ENCODE measurements at regions not wholly inside any gene's neighbourhood (a gene's known extent, or its start where the extent isn't known, plus 50 kb on each side); places are given as distances from the start of the nearest gene placed in this dataset.
"Not testable (repeated sequence)": the region's sequence is repeated elsewhere in the genome, so short reads cannot be mapped to it uniquely, and the experiment has no call there.

DNA sequence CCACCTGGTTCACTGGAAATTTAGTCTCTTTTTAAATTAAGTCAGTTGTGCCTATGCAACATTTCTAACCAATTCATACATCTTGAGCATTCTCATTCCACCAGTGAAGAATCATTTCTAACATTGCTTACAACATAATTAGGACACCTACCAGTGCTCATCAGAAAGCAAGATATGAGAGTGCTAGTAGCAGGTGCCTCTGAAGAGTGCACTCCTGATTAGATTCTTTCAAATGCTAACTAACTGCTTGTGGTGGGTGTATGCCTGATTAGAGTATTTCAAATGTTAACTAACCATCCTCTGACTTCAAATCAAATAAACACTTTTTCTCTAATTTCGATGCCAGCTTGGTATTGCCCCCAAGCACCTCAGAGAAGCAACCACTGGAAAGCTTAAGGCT lies 124.3 kb upstream of the DNAJC10 start:
- in situ Hi-C loops (cut with HindIII; ENCODE audit: low pct_ligation_motif_present, low pct_unique_long_range_greater_than_20kb, low sequenced_read_pairs), result no loop called here
- DNase-seq, result no peak

DNA sequence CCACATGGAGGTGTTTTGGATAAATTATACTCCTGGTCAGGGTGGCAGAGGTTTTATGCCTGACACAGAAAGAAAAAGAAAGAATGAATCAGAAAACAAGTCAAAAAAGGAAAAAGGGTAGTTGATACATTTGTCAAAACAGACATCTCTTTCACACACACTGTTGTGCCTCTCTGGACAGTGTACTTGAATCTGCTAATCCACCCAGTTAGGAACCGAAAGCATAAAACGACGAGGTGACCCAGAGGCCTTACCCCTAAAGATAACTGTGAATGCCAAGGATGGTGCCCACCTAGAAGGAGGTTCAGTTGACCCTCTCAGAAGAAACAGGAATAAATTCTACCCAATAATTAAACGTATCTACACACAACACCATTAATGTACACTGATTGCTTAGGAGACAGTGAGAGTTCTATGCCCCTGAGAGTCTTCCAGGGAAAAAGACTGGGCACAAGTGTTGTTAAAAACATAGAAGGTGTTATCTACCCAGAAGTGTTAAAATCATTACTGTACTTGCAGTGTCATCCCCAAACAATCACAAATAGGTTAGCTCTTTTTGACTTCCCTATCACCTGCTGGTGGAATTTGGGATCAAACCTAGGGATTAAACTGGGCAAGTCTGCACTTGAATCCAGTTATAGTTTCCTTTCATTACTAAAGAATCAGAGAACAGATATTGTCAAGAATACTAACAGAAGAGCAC lies 123.2 kb upstream of the DNAJC10 start:
- in situ Hi-C loops (cut with HindIII; ENCODE audit: low pct_ligation_motif_present, low pct_unique_long_range_greater_than_20kb, low sequenced_read_pairs), result no loop called here

DNA sequence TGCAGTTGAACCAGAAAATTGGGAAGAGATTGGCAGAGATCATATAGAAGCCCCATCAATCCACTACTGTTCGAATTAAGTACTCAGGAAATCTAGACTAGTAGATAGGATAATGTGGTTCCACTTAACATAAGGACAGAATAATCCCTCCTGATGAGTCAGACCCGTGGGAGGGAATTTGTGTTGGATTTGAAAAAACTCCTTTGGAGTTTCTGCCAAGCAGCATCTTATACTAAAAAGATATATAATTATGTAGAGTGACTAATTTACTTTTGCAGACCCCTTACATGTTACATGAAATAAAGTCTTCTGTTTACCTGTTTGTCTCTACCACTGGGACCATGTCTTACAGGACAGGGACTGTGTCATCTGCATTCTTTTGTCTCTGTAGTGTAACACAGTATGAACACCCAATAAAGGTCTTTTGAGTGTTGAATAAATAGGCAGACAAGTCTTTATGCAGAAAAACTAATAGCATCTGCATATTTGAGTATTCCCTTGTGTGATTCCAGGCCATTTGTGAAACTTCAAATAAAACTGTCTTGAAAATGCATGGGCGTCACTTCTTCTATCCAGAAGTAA lies 122.6 kb upstream of the DNAJC10 start:
- in situ Hi-C loops (cut with HindIII; ENCODE audit: low pct_ligation_motif_present, low pct_unique_long_range_greater_than_20kb, low sequenced_read_pairs), result no loop called here

More for the DNA sequence above, 123.2 kb upstream of the DNAJC10 start:
- no peak for DNase-seq

DNA sequence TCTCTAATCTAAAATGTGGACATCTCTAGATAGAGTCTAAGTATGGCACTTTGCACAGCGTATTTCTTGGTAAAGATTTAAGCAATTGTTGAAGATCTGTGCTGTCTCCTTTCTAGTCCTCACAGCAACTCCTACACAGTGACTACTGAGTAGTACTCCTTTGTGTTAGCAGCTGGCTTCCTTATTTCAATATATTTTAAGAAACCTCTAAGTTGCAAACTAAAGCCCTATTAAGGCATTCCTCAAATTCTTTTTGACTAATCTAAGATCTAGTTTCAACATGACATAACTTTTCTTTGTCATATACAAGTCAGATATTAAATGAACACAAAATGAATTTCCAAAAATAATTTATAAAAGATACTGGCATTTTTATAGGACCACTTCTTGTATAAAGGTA lies 121.8 kb upstream of the DNAJC10 start:
- DNase-seq, result no peak
- in situ Hi-C loops (cut with HindIII; ENCODE audit: low pct_ligation_motif_present, low pct_unique_long_range_greater_than_20kb, low sequenced_read_pairs), result no loop called here

More for the DNA sequence above, 122.6 kb upstream of the DNAJC10 start:
- DNase-seq, result peak; percentile 16

DNA sequence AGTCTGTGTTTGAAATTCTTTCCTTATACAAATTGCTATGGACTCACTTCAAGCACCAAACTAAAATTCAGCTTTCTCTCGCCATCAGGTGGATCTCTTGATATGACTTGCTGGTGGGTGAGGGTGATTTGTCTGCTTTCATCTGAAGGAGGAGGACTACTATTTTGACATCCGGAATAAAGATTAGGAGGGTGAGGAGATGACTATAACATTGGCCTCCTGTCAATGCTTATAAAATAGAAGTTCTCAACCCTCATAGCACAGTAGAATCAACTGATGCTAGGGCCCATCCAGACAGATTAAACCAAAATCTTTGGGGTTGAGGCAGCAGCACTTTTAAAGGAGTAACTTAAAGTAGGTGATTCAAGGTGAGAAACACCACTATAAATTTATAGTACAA lies 120.4 kb upstream of the DNAJC10 start:
- in situ Hi-C loops (cut with HindIII; ENCODE audit: low pct_ligation_motif_present, low pct_unique_long_range_greater_than_20kb, low sequenced_read_pairs), result no loop called here
- DNase-seq, result no peak

DNA sequence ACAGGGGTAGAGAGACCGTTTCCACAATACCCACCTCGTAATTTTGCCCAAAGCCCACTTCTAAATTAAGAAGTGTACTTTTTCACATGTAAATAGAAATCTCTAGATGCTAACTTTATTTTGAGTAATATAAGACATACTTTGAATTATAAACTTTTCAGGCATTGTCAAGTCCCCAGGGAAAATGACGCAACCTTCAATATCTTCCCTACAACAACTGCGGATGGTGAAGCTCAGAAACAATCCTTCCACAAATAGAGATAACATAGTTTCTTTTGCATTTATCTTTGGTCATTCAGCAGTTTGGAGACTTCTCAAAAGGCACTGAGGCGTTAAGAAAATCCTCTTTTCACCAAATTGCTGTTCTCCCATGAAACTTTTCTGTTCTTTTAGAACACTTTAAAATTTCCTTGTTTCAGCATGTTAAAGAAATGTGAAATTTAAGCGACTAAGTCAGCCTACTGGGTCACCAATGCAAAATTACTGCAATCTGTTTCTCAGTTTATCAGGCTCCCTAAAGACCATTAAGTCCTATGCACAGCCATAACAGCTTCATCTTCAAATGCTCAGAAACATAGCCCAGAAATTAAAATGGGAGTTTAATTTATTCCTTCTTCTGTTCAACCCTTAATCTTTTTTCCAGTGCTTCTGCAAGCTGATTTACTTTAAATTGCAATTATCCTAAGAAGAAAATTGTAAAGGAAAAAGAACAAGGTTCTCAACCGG lies 118.3 kb upstream of the DNAJC10 start:
- DNase-seq, result no peak
- in situ Hi-C loops (cut with HindIII; ENCODE audit: low pct_ligation_motif_present, low pct_unique_long_range_greater_than_20kb, low sequenced_read_pairs), result no loop called here

DNA sequence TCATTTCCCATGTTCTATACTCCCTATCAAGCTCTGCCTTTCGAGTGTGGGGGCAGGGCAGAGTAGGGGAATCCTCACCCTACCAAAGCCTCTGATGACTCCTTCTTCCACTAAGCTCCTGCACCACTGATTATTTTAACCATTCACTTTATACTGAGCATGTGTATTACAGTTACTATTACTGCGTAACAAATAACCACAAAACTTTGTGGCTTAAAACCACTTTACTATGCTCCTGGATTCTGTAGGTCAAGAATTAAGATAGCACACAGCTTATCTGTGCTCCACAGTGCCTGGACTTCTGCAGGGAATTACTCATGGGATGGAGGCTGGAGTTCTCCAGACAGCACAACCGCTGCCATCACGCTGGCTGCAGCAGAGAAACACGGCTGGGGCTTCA lies 117.4 kb upstream of the DNAJC10 start:
- in situ Hi-C loops (cut with HindIII; ENCODE audit: low pct_ligation_motif_present, low pct_unique_long_range_greater_than_20kb, low sequenced_read_pairs), result no loop called here
- DNase-seq, result no peak

DNA sequence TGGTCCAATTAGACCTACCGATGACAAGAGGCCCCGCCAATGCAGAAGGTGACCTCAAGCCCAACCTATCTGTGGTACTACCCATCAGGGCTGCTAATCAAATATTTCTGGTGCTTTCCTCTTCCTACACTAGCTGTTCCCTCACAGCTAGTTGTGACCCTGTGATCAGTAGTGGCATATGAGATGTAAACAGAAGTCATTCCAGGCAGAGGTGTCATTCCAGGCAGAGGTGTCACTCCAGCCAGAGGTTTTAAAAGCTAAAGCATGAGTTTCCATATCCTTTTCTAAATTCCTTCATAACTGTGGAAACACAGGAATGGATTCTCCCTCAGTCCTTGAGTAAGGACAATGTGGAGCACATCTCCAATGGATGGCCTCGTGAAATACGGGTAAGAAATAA lies 110.9 kb upstream of the DNAJC10 start:
- in situ Hi-C loops (cut with HindIII; ENCODE audit: low pct_ligation_motif_present, low pct_unique_long_range_greater_than_20kb, low sequenced_read_pairs), result no loop called here
- DNase-seq, result no peak

DNA sequence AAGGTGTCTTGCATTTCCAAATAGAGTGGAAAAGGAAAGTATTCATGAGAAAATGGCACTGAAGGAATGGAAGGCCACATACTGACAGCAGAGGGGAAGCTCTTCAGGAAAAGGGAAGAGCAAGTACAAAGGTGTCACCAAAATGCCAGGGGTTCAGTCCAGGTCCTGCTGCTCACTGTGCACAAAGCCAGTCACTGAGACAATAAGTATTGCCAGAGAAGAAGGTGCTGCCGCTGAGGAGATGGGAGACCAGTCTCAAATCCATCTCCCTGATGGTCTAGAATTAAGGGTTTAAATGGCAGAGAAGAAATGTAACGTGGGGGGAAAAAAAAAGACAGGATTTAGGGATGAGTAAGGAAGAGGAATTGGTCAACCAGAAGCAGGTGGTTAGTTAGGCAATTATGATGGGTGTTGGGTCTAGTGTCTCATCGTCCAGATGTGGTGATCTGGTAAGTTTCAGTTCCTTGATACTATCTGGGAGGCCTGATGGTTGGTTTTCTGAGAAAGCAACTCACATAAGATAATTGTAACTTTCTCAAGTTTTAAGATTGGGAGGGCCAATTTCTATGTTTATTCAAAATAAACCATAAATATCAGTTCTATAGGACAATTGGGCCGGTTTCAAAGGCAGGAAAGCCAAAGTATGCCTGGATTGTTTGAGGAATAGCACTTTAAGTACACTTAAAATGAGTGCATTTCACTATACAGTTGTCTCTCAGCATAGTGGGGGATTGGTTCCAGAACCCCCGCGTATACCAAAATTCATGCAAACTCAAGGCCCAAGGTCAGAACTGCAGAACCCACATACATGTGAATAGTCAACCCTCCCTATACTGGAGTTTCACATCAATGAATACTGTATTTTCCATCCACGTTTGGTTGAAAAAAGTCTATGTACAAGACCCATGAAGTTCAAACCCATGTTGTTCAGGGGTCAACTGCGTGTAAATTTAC lies 109.1 kb upstream of the DNAJC10 start:
- no peak for DNase-seq
- in situ Hi-C loops (cut with HindIII; ENCODE audit: low pct_ligation_motif_present, low pct_unique_long_range_greater_than_20kb, low sequenced_read_pairs), result no loop called here

DNA sequence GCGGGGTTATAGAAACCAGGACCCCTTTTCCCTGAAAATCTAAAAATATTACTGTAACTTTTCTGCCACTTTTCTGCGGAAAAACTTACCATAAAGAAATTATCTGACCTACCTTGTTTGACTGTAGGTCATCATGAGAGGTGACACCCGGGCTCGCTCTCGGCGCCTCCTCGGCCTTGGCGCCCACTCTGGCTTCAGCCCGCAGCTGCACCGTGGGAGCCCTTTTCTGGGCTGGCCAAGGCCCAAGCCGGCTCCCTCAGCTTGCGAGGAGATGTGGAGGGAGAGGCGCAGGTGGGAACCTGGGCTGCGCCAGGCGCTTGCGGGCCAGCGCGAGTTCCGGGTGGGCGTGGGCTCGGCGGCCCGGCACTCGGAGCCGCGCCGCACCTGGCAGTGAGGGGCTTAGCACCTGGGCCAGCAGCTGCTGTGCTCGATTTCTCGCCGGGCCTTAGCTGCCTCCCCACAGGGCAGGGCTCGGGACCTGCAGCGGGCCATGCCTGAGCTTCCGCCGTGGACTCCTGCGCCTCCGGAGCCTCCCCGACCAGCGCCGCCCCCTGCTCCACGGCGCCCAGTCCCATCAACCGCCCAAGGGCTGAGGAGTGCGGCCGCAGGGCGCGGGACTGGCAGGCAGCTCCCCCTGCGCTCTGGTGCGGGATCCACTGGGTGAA lies 107.7 kb upstream of the DNAJC10 start:
- in situ Hi-C loops (cut with HindIII; ENCODE audit: low pct_ligation_motif_present, low pct_unique_long_range_greater_than_20kb, low sequenced_read_pairs), result no loop called here
- no peak for DNase-seq

DNA sequence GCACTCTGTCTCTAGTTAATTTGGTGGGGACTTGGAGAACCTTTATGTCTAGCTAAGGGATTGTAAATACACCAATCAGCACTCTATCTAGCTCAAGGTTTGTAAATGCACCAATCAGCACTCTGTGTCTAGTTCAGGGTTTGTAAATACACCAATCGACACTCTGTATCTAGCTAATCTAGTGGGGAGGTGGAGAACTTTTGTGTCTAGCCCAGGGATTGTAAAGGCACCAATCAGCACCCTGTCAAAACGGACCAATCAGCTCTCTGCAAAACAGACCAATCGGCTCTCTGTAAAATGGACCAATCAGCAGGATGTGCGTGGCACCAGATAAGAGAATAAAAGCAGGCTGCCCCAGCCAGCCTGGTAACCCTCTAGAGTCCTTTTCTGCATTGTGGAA lies 107.1 kb upstream of the DNAJC10 start:
- in situ Hi-C loops (cut with HindIII; ENCODE audit: low pct_ligation_motif_present, low pct_unique_long_range_greater_than_20kb, low sequenced_read_pairs); DNase-seq: not testable (repeated sequence)

DNA sequence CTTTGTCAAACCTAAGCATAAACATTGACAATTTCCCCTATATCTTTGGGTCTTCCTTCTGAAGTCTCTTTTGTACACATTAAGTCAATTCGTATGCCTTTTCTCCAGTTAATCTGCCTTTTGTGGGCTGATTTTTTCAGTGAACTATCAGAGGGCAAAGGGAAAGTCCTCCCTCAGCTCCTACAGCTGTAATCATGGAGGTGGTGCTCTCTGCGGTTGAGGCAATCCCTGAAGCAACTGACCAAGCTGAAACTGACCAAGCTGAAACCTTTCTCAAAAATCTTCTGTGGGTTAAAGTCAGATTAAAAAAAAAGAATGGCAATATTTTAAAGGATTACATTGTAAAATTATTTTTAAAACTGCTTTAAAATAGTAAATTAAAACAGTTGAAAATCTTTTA lies 105.8 kb upstream of the DNAJC10 start:
- DNase-seq, result no peak
- in situ Hi-C loops (cut with HindIII; ENCODE audit: low pct_ligation_motif_present, low pct_unique_long_range_greater_than_20kb, low sequenced_read_pairs), result no loop called here

DNA sequence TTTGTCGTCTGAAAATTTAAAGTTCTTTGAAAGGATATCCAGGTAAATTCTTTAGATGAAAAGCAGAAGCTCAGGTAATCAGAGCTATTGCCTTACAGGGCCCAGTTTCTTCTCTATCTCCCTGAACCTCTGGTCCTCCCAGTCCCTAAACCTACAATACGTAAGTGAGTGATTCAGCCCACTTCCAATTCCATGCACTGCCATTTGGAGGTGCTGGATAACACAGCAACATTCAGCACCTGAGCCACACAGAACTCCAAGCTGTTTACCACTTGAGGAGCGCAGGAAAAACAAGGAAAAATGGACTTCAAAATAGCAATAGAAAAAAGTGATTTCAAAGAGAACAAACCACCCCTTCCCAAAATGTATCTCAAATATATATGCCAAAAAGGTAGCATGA lies 105.0 kb upstream of the DNAJC10 start:
- no peak for DNase-seq

DNA sequence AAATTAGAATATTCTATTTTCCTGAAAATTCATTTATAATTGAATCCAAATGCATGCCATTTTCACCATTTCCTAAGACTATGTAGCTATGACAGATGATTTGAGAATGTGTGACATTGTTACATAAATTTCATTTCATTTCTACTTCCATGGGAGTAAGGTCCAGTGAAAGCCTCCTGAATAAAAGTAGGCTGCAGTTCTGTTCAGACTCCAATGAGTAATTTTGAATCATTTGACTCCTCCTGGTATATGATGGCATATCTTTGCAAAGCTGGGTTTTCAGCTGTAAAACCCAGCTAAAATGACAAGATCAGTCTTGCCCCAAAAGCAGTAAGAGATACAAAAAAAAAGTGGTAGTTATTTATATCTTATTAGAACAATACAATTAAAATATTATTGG lies 101.0 kb upstream of the DNAJC10 start:
- no peak for DNase-seq
- in situ Hi-C loops (cut with HindIII; ENCODE audit: low pct_ligation_motif_present, low pct_unique_long_range_greater_than_20kb, low sequenced_read_pairs), result no loop called here

More for the DNA sequence above, 105.0 kb upstream of the DNAJC10 start:
- in situ Hi-C loops (cut with HindIII; ENCODE audit: low pct_ligation_motif_present, low pct_unique_long_range_greater_than_20kb, low sequenced_read_pairs), result no loop called here

DNA sequence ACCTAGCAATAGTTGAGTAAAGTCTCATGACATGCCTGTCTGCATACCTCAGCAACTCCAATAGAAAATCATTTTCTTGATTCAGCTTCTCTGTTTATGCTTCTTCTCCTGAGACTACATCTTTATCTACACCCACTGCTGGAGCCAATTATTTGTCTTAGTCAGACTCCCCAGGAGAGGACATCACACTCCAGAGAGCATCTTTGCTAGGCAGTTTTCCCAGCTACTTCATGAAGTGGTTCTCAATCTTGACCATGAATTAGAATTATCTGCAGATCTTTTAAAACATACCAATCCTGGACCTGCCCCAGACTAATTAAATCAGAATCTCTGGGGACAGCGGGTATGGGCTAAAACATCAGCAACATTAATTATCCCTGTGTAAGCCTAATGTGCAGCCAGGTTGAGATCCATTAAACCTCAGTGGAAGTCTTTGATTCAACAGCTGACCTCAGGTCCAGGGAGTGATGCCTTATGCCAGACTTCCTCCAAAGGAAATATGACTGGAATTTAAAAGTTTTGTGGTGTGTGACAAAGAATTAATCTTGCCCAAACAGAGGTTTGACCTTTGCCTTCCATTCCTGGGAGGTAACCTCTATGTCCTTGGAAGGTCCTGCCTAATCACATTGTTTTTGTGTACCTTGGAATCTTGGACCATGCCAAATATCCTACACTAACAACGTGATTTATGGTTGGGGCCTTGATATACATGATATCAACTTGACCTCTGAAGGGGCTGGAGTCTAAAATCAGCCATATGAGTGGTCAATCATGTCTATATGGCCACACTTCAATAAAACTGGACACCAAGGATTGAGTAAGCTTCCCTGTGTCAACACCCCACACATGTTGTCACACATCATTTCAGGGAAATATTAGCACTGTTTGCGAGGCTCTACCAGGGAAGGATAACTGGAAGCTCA lies 99.3 kb upstream of the DNAJC10 start:
- peak; percentile 54 for DNase-seq
- in situ Hi-C loops (cut with HindIII; ENCODE audit: low pct_ligation_motif_present, low pct_unique_long_range_greater_than_20kb, low sequenced_read_pairs), result no loop called here

DNA sequence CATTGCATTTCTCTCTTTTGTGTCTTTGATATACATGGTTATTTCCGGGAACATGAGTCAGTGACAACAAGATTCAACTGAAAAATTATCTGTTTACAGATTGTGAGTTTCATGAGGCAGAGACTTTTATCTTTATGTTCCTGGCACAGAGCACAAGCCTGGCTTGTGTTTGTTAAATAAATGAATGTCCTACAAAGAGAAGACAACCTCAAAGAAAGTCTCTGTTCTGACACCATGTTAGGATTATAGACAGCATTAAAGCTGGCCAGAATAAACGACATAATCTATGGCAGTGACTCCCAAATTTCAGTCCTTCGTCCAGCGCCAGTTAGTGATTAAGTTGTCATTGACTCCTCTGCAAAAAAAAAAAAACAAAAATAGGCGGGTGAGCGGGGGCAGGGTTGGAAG lies 97.4 kb upstream of the DNAJC10 start:
- in situ Hi-C loops (cut with HindIII; ENCODE audit: low pct_ligation_motif_present, low pct_unique_long_range_greater_than_20kb, low sequenced_read_pairs), result no loop called here
- DNase-seq, result no peak

DNA sequence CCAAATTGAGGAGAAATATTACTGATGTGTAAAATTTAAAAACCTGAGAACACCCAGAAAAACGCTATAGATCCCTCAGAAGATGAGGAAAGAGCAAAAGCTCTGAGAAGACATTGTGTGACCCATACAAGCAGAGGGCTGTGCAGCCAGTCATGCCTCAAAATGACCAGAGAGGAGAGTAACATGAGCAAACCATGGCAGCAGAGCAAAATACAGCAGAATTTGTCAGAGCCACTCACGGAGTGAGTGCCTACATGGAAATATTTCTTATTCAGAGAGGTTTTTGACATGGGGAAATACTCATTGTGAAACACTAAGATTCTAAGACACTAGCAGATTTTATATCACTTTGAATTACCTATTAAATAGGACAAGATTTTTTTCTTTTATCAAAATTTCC lies 96.8 kb upstream of the DNAJC10 start:
- no peak for DNase-seq
- in situ Hi-C loops (cut with HindIII; ENCODE audit: low pct_ligation_motif_present, low pct_unique_long_range_greater_than_20kb, low sequenced_read_pairs), result no loop called here

Data from ACHN (cell line).